ENCODE measurements at regions not wholly inside any gene's neighbourhood (a gene's known extent, or its start where the extent isn't known, plus 50 kb on each side); places are given as distances from the start of the nearest gene placed in this dataset.

GRCh38 chr18:38690626-38691025, 1125.0 kb upstream of the CELF4 start:
- H3K9ac ChIP-seq (ENCODE audit: low read length) = no peak overlapping the region
- DNase-seq (ENCODE audit: low read depth) = no peak
- no peaks in the 10 kb centered on the region for H3K4me1 ChIP-seq (ENCODE audit: control insufficient read depth, insufficient read depth, low read length)
- no peaks in the 10 kb centered on the region for H3K9me3 ChIP-seq (ENCODE audit: control insufficient read depth, low read length)
- H3K36me3 ChIP-seq (ENCODE audit: control insufficient read depth, insufficient read depth, low read length, severe bottlenecking) = no peaks in the 10 kb centered on the region
- H3K27me3 ChIP-seq (replicated peaks; ENCODE audit: control insufficient read depth, insufficient read depth, low read length) = no peaks in the 10 kb centered on the region
- no peak overlapping the region for H3K4me3 ChIP-seq (ENCODE audit: low read length)

DNA sequence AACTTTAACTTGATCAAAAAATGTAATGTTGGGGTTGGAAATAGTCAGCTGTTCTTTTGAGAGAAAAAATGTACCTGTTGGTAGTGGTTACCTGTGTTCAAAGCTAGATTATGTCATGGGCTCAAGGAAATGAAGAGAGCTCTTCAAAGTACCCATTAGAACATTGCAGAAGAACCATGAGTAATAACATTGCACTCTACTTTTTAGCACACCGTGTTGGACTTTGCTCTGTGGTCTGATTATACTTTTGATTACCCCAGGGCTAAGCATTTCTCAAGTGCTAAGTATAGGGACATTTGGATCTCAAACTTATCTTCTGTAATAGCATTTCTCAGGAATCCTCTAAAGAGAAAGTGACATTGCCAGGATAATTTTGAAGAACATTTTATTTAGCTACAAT, 1122.8 kb upstream of the CELF4 start:
- Histone ChIP-seq H3K9me3 (ENCODE audit: control insufficient read depth, low read length) (no peaks in the 10 kb centered on the region), H3K27me3 (replicated peaks; ENCODE audit: control insufficient read depth, insufficient read depth, low read length) (no peaks in the 10 kb centered on the region), H3K9ac (ENCODE audit: low read length) (no peak overlapping the region), H3K36me3 (ENCODE audit: control insufficient read depth, insufficient read depth, low read length, severe bottlenecking) (no peaks in the 10 kb centered on the region), H3K4me3 (ENCODE audit: low read length) (no peak overlapping the region), H3K4me1 (ENCODE audit: control insufficient read depth, insufficient read depth, low read length) (no peaks in the 10 kb centered on the region)
- no peak for DNase-seq (ENCODE audit: low read depth)

- Histone ChIP-seq H3K9ac (ENCODE audit: low read length) (no peak overlapping the region), H3K9me3 (ENCODE audit: control insufficient read depth, low read length) (peaks cover 8% of the 10 kb centered on the region), H3K36me3 (ENCODE audit: control insufficient read depth, insufficient read depth, low read length, severe bottlenecking) (no peaks in the 10 kb centered on the region), H3K4me1 (ENCODE audit: control insufficient read depth, insufficient read depth, low read length) (no peaks in the 10 kb centered on the region), H3K4me3 (ENCODE audit: low read length) (no peak overlapping the region), H3K27me3 (replicated peaks; ENCODE audit: control insufficient read depth, insufficient read depth, low read length) (no peaks in the 10 kb centered on the region)
- DNase-seq (ENCODE audit: low read depth) = no peak
Measured at GRCh38 chr18:38670486-38670885, 1104.9 kb upstream of the CELF4 start.

DNA sequence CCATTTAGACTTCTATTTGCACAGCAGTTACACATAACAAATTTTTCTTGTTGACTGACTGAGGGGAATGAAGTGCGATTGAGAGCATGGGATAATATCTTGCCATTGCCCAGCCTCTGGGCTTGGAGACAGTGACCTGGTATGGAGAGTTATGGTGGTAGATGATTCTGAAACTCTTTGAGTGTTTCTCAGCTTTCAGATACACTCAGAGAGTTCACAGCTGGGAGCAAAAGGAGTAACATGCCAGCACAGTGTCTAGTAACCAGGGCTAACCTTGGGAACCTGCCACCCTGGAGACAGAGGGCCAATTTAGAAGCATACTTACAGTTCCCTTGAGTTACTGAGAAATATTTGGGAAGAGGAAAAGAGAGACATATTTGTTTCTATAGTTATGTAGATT, 1099.3 kb upstream of the CELF4 start:
- no peak for DNase-seq (ENCODE audit: low read depth)
- no peaks in the 10 kb centered on the region for H3K4me1 ChIP-seq (ENCODE audit: control insufficient read depth, insufficient read depth, low read length)
- no peaks in the 10 kb centered on the region for H3K36me3 ChIP-seq (ENCODE audit: control insufficient read depth, insufficient read depth, low read length, severe bottlenecking)
- no peaks in the 10 kb centered on the region for H3K9me3 ChIP-seq (ENCODE audit: control insufficient read depth, low read length)
- H3K27me3 ChIP-seq (replicated peaks; ENCODE audit: control insufficient read depth, insufficient read depth, low read length) = no peaks in the 10 kb centered on the region
- no peak overlapping the region for H3K9ac ChIP-seq (ENCODE audit: low read length)
- H3K4me3 ChIP-seq (ENCODE audit: low read length) = no peak overlapping the region

DNA sequence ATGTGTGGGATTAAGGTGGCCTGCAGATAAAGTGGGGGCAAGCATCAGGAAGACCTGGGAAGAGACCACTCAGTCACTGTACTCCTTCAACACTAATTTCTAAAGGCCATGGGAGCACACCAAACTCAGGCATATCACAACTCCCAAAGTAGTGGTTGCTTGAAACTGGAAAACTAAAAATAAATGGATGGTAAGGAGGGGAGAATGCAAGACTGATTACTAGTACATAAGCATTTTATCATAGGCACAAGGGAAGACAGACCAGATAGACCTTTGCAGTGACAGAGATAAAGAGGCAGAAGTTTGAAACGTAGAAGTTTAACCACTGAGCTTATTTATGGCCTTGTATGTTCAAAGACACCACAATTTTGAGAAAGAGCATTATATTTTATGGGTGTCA, 1098.1 kb upstream of the CELF4 start:
- H3K4me3 ChIP-seq (ENCODE audit: low read length) = no peak overlapping the region
- DNase-seq (ENCODE audit: low read depth) = no peak
- H3K36me3 ChIP-seq (ENCODE audit: control insufficient read depth, insufficient read depth, low read length, severe bottlenecking) = no peaks in the 10 kb centered on the region
- H3K4me1 ChIP-seq (ENCODE audit: control insufficient read depth, insufficient read depth, low read length) = no peaks in the 10 kb centered on the region
- no peak overlapping the region for H3K9ac ChIP-seq (ENCODE audit: low read length)
- no peaks in the 10 kb centered on the region for H3K27me3 ChIP-seq (replicated peaks; ENCODE audit: control insufficient read depth, insufficient read depth, low read length)
- no peaks in the 10 kb centered on the region for H3K9me3 ChIP-seq (ENCODE audit: control insufficient read depth, low read length)

GRCh38 chr18:38663270-38663669, 1097.7 kb upstream of the CELF4 start:
- no peak for DNase-seq (ENCODE audit: low read depth)
- no peaks in the 10 kb centered on the region for H3K36me3 ChIP-seq (ENCODE audit: control insufficient read depth, insufficient read depth, low read length, severe bottlenecking)
- H3K9ac ChIP-seq (ENCODE audit: low read length) = no peak overlapping the region
- no peaks in the 10 kb centered on the region for H3K9me3 ChIP-seq (ENCODE audit: control insufficient read depth, low read length)
- H3K4me1 ChIP-seq (ENCODE audit: control insufficient read depth, insufficient read depth, low read length) = no peaks in the 10 kb centered on the region
- H3K4me3 ChIP-seq (ENCODE audit: low read length) = no peak overlapping the region
- H3K27me3 ChIP-seq (replicated peaks; ENCODE audit: control insufficient read depth, insufficient read depth, low read length) = no peaks in the 10 kb centered on the region

DNA sequence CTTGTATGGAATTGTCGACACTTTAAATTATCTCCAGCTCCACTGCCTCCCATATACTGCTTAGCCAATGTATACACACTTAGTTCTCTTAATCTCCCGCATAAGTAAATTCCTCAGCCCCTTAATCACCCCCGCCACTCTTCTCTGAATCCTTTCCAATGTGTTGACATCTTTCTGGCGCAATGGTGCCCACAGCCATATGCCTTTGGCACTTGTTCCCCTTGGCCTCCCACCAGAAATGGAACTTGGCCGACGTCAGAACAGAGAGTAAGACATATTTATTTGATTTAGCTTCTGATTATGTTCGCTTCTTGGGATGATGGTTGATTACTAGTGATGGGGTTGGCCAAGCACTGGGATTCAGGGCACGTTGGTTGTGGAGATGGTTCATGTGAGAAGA, 1089.3 kb upstream of the CELF4 start:
- Histone ChIP-seq H3K4me1 (ENCODE audit: control insufficient read depth, insufficient read depth, low read length) (no peaks in the 10 kb centered on the region), H3K4me3 (ENCODE audit: low read length) (no peak overlapping the region), H3K9me3 (ENCODE audit: control insufficient read depth, low read length) (no peaks in the 10 kb centered on the region), H3K36me3 (ENCODE audit: control insufficient read depth, insufficient read depth, low read length, severe bottlenecking) (no peaks in the 10 kb centered on the region), H3K27me3 (replicated peaks; ENCODE audit: control insufficient read depth, insufficient read depth, low read length) (no peaks in the 10 kb centered on the region), H3K9ac (ENCODE audit: low read length) (no peak overlapping the region)
- no peak for DNase-seq (ENCODE audit: low read depth)

DNA sequence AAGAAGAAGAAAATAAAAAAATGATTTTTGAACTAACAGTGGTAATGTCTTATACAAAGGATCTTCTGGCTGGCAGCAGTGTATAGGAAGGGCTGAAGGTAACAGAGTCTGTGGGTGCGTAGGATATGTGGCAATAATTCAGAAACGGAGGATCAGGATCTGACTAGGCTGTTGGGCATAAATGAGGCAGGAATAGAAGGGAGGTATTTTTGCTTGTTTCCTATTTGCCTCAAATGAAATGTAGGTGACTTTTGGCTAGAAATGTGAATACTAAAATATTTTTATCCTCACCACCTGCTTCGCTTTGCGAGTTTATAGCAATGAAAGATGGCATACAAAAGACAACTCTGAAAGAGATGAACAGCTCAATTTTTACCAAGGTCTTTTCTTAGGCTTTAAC, 1086.1 kb upstream of the CELF4 start:
- DNase-seq (ENCODE audit: low read depth) = no peak
- H3K36me3 ChIP-seq (ENCODE audit: control insufficient read depth, insufficient read depth, low read length, severe bottlenecking) = no peaks in the 10 kb centered on the region
- no peak overlapping the region for H3K9ac ChIP-seq (ENCODE audit: low read length)
- no peaks in the 10 kb centered on the region for H3K9me3 ChIP-seq (ENCODE audit: control insufficient read depth, low read length)
- H3K4me1 ChIP-seq (ENCODE audit: control insufficient read depth, insufficient read depth, low read length) = no peaks in the 10 kb centered on the region
- H3K4me3 ChIP-seq (ENCODE audit: low read length) = no peak overlapping the region
- no peaks in the 10 kb centered on the region for H3K27me3 ChIP-seq (replicated peaks; ENCODE audit: control insufficient read depth, insufficient read depth, low read length)

DNA sequence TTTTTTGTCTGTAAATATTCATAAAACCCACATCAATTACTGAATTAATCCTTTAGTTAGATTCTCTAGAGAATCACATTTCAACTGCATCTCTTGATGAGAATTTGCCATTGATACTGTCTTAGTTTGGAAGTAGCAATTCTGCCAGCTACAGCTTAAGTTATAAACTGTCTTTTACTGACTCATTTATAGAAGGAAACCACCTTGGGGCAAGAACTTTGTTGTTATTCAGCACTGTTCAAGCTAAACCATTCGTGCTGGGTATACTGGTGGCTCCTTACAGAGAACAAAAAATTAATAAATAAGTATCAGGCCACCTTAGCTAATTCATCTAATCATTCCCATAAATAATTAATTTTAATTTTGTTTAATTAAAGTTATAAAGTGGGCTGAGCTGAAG, 1082.6 kb upstream of the CELF4 start:
- Histone ChIP-seq H3K4me1 (ENCODE audit: control insufficient read depth, insufficient read depth, low read length) (no peaks in the 10 kb centered on the region), H3K9me3 (ENCODE audit: control insufficient read depth, low read length) (no peaks in the 10 kb centered on the region), H3K27me3 (replicated peaks; ENCODE audit: control insufficient read depth, insufficient read depth, low read length) (no peaks in the 10 kb centered on the region), H3K9ac (ENCODE audit: low read length) (no peak overlapping the region), H3K36me3 (ENCODE audit: control insufficient read depth, insufficient read depth, low read length, severe bottlenecking) (no peaks in the 10 kb centered on the region), H3K4me3 (ENCODE audit: low read length) (no peak overlapping the region)
- no peak for DNase-seq (ENCODE audit: low read depth)

DNA sequence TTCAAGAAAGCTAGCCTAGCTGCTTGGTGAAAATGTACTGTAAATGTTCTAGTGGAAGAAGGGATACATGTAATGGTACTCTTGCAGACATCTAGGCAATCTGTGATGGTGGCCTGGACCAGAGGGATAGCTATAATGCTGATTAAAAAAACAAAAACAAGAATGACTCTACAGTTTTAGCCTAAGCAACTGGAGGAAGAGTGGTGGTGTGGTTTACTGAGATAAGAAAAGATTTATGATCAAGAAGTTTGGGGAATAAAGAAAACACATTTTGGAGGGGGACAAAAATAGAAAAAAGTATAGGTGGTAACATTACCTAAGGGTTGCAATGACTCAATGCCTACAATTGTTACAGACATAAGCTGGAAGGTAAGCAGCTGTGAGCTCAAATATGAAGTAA, 1080.7 kb upstream of the CELF4 start:
- Histone ChIP-seq H3K36me3 (ENCODE audit: control insufficient read depth, insufficient read depth, low read length, severe bottlenecking) (no peaks in the 10 kb centered on the region), H3K9me3 (ENCODE audit: control insufficient read depth, low read length) (no peaks in the 10 kb centered on the region), H3K4me1 (ENCODE audit: control insufficient read depth, insufficient read depth, low read length) (no peaks in the 10 kb centered on the region), H3K9ac (ENCODE audit: low read length) (no peak overlapping the region), H3K4me3 (ENCODE audit: low read length) (no peak overlapping the region), H3K27me3 (replicated peaks; ENCODE audit: control insufficient read depth, insufficient read depth, low read length) (no peaks in the 10 kb centered on the region)
- no peak for DNase-seq (ENCODE audit: low read depth)

GRCh38 chr18:38644875-38645641, 1079.5 kb upstream of the CELF4 start:
- Histone ChIP-seq H3K9ac (ENCODE audit: low read length) (no peak overlapping the region), H3K4me1 (ENCODE audit: control insufficient read depth, insufficient read depth, low read length) (no peaks in the 10 kb centered on the region), H3K27me3 (replicated peaks; ENCODE audit: control insufficient read depth, insufficient read depth, low read length) (no peaks in the 10 kb centered on the region), H3K4me3 (ENCODE audit: low read length) (no peak overlapping the region), H3K9me3 (ENCODE audit: control insufficient read depth, low read length) (no peaks in the 10 kb centered on the region), H3K36me3 (ENCODE audit: control insufficient read depth, insufficient read depth, low read length, severe bottlenecking) (no peaks in the 10 kb centered on the region)
- DNase-seq (ENCODE audit: low read depth) = no peak

DNA sequence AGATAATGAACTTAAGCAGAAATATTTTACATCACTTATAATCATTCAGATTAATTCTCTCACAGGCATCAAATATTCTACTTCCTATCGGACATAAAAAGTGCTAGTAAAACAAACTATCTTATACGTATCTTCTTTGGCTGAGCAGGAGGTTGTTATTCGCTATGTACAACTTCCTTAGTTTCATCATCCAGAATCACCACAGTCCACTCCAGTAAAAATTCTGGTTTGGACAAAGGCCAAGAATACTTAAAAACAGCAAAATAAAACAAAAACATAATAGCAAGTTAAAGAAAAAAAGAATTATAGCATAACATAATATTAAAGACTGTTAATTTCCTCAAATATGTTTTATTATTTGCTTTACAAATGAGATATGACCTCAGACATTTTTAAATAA, 1077.1 kb upstream of the CELF4 start:
- DNase-seq (ENCODE audit: low read depth) = no peak
- H3K36me3 ChIP-seq (ENCODE audit: control insufficient read depth, insufficient read depth, low read length, severe bottlenecking) = no peaks in the 10 kb centered on the region
- no peaks in the 10 kb centered on the region for H3K27me3 ChIP-seq (replicated peaks; ENCODE audit: control insufficient read depth, insufficient read depth, low read length)
- peaks cover 6% of the 10 kb centered on the region for H3K9me3 ChIP-seq (ENCODE audit: control insufficient read depth, low read length)
- H3K4me3 ChIP-seq (ENCODE audit: low read length) = no peak overlapping the region
- no peaks in the 10 kb centered on the region for H3K4me1 ChIP-seq (ENCODE audit: control insufficient read depth, insufficient read depth, low read length)
- no peak overlapping the region for H3K9ac ChIP-seq (ENCODE audit: low read length)
